ENCODE measurements at regions not wholly inside any gene's neighbourhood (a gene's known extent, or its start where the extent isn't known, plus 50 kb on each side); places are given as distances from the start of the nearest gene placed in this dataset.

GRCh38 chr14:60381909-60382308, 104.0 kb downstream of the C14orf39 start:
- no peak for TF ChIP-seq CTCF (conservative IDR thresholded peaks at IDR 0.05)
- no peak for TF ChIP-seq EZH2 (IDR thresholded peaks at IDR 0.05; ENCODE audit: low read depth)

Measured in PC-9 (cell line).